ENCODE measurements at regions not wholly inside any gene's neighbourhood (a gene's known extent, or its start where the extent isn't known, plus 50 kb on each side); places are given as distances from the start of the nearest gene placed in this dataset.

GRCh38 chr3:102084704-102085103 lies 235.4 kb downstream of the NFKBIZ start:
- no peak for TF ChIP-seq CTCF (IDR thresholded peaks at IDR 0.05; ENCODE audit: insufficient read depth, low read length)
- TF ChIP-seq POLR2AphosphoS5 (IDR thresholded peaks at IDR 0.05; ENCODE audit: low read depth), result no peak

All from HL-60 (cell line).